Activated T-helper 9 cell treated with anti-CD3 and anti-CD28 coated beads, Interleukin-2, amount 50 U/mL, for 16 hours (primary cell): ENCODE measurements at regions not wholly inside any gene's neighbourhood (a gene's known extent, or its start where the extent isn't known, plus 50 kb on each side); places are given as distances from the start of the nearest gene placed in this dataset.
"Not testable (repeated sequence)": the region's sequence is repeated elsewhere in the genome, so short reads cannot be mapped to it uniquely, and the experiment has no call there.

Source experiments
- DNase-seq: peaks from one replicate; pipeline ENCODE4 v3.0.0-alpha.2; 2020; ENCODE audit warnings: low read depth

- DNase-seq = no peak
These were observed 545.8 kb downstream of the INSC start for GRCh38 chr11:15660496-15660895.

- DNase-seq = no peak
These were observed 547.6 kb downstream of the INSC start for GRCh38 chr11:15662285-15662684.

DNA sequence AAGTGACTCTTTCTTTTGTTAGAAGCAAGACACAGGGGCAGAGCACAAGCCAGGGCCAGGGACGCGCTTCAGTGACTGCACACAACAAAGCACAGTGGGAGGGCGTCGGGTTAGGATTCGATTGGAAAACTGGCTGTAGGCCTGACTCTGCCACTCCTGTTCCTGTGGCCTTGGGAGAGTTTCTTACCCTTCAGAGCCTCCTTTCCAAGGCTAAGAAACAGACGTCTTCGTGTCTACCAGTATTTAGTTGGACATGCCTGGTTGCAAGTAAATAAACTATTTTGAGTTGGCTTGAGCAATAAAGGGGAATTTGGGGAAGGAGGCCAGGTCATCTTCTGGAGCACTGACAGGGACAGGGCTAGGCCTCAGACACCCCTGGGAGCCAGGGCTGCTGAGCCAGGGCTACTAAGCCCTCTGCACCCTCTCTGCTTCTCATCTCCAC is 549.1 kb downstream of the INSC start:
- DNase-seq = no peak

- no peak for DNase-seq
These were observed 550.7 kb downstream of the INSC start for GRCh38 chr11:15665368-15665871.

GRCh38 chr11:15667127-15667725 is 552.5 kb downstream of the INSC start:
- DNase-seq = no peak

DNA sequence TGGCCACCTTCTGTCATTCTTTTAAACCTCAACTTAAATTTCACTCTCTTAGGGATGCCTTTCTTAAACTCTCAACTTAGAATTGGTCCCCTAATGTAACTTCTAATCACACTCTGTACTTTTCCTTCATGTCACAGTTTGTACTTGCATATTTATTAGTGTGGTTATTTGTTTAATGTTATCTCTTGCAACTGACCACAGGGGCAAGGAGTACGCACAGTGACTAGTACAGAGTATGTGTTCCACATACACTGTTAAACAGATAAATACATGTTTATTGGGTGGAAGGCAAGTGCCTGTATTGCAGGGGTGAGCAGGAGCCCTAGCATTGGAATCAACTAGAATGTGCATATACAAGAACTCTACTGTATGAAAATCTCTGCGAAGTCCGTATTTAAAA is 554.0 kb downstream of the INSC start:
- no peak for DNase-seq

- DNase-seq = no peak
These were observed 555.9 kb downstream of the INSC start for GRCh38 chr11:15670520-15671070.

DNA sequence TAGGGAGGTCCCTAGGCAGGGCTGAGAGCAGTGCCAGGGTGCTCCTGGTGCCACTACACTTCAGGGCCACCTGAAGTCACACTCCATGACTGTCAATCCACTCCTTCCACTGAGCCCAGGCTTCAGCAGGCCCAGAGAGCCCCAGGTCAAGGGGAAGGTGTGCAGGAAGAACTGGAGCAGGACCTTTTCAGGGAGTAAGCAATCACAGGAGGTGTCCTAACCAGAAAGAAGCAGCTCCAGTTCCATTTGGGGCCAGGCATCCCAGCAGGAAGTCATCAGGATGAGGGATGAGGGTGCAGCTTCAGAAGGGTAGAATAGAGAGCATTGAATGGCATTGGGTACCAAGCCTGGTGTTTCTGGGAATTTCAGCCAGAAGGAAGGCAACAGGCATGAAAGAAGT is 556.5 kb downstream of the INSC start:
- no peak for DNase-seq

DNA sequence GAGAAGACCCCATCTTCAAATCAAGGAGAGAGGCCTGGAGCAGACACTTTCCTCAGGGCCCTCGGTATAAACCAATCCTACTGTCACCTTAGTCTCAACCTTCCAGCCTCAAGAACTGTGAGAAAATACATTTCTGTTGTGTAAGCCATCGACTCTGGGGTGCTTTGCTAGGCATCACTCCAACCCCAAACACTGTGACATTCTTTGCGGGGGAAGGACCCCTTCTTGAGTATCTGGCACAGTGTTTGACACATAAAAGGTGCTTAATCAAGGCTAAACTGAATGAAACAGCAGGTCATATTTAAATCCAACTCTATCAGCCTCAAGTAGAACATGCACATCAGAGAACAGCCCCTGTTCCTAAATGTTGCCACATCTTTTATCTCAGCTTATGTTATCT is 558.1 kb downstream of the INSC start:
- DNase-seq = no peak

DNA sequence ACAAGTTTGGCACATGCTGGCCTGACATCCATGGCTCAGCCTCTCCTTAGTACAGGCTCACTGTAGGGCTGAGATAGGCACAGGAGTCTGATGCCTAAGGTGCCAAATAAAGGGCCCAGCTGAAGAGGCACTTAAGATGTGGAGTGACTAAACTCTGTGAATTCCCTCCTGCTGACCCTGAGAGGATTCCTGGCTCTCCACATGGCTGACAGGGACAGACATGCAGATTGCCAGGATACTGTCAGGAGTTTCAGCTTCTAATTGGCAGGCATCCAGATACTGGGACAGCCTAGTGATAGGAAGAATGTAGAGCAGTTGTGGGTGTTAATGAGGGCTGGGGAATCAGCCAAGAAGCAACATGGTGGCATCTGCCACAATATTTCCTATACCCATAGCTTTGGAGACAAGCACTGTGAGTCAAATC is 558.7 kb downstream of the INSC start:
- DNase-seq = no peak

- DNase-seq = no peak
These were observed 560.0 kb downstream of the INSC start for GRCh38 chr11:15674756-15675155.

- no peak for DNase-seq
These were observed 561.0 kb downstream of the INSC start for GRCh38 chr11:15675683-15676082.

DNA sequence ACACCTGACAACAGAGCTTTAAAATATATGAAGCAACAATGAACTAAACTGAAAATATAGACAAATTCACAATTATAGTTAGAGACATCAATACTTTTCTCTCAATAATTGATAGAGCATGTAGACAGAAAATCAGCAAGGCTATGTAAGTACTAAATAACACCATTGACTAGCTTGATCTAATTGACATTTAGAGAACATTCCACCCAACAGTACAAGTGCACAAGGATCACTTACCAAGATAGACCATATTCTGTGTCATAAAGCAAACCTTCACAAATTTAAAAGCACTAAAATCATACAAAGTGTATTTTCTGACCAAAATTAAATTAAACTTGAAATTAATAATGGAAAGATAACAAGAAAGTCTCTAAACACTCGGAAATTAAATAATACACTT is 562.5 kb downstream of the INSC start:
- DNase-seq = no peak

DNA sequence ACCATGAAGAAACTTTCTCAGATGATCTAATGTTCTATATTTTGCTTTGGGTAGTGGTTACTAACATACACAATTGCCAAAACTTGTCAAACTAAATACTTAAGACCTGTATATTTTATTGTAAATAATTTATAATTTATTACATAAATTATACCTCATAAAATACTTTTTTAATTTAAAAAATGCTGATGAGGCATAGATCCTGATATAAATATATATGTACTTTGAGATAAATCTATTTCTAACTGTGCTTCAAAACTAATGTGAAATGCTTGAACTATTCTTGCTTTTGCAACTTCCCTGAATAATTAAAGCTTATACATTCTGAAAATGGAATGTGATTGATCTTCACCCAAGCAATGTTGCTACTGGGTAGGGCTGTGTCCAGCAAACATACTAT is 568.8 kb downstream of the INSC start:
- DNase-seq = no peak

DNA sequence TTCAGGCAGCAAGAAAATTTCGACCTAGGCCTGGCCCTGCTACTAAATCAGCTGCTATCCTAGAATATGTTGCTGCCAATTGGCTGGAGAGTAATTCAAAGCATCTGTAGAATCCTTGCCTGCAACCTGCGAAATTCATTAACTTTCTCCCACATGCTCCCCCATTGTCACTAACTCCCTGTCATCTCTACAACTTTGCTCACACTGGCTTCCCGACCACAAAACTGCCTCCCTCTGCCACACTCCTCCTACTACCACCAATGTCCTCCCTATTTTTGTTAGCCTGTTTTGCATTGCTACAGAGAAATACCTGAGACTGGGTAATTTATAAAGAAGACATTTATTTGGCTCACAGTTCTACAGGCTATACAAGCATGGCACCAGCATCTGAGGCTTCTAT is 570.6 kb downstream of the INSC start:
- DNase-seq = no peak

DNA sequence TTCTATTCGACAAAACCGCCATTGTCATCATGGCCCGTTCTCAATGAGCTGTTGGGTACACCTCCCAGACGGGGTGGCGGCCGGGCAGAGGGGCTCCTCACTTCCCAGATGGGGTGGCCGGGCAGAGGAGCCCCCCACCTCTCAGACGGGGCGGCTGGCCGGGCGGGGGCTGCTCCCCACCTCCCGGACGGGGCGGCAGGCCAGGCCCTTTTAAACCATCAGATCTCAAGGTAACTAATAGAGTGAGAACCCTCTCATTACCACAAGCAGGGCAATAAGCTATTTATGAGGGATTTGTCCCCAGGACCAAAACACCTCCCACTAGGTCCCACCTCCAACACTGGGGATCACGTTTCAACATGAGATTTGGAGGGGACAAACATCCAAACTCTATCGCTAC is 571.5 kb downstream of the INSC start:
- not testable (repeated sequence) for DNase-seq

- DNase-seq = no peak
These were observed 572.6 kb downstream of the INSC start for GRCh38 chr11:15687342-15687741.

DNA sequence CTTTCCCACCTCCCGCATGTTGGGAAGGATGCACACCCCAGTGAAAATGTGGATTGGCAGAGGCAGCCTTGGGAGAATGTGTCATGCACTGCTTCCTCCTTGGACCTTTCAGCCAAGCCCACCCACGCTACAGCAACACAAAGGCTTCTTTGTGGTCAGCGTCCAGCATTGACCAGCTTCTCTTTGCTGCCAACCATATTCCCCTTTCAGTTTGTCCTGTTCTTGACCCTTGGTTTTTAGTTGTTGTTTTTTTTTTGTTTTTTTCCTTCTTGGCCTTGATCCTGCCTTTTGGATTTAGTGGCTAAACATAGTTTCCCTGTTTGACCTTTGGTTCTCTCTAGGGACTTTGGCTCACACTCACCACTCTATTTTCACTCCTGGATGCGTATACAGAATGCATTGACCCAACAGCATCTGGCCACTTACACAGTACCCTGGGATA is 573.6 kb downstream of the INSC start:
- no peak for DNase-seq

DNA sequence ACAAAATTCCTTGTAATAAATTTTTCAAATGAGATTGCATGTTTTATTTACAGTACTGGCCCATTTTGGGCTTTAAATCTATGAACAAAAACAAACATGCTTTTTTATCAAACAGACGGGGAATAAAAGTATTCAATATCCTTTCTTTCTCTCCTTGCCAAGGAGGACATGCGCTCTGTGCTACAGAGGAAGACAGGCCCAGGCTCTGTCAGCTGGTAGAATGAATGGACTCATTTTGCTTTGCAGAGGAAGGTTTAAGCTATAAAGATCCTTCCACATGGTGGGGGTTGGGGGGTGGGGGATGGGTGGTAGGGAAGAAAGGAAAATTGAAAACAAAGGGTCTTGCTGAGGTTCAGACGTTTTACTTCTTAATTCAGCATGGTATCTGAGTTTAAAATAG is 575.6 kb downstream of the INSC start:
- no peak for DNase-seq

- no peak for DNase-seq
These were observed 578.0 kb downstream of the INSC start for GRCh38 chr11:15692739-15693138.

GRCh38 chr11:15695096-15695721 is 580.5 kb downstream of the INSC start:
- no peak for DNase-seq

DNA sequence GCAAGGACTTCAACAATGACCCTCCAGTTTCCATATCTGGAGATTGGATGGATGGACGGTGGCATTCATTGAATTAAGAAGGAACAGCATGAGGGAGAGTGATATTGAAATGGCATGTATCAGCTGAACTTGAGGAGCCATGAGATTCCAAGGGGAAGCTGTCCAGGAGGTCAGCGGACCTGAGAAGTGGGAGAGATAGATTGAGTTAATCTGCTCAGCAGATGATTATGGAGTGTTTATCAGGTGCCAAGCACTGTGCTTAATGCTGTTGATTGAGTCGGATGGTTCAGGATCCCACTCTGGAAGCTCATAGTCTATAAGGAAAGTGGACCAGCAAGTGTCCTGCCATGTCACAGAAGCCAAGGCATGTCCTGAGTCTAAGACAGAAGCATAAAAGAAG is 581.3 kb downstream of the INSC start:
- DNase-seq = no peak

DNA sequence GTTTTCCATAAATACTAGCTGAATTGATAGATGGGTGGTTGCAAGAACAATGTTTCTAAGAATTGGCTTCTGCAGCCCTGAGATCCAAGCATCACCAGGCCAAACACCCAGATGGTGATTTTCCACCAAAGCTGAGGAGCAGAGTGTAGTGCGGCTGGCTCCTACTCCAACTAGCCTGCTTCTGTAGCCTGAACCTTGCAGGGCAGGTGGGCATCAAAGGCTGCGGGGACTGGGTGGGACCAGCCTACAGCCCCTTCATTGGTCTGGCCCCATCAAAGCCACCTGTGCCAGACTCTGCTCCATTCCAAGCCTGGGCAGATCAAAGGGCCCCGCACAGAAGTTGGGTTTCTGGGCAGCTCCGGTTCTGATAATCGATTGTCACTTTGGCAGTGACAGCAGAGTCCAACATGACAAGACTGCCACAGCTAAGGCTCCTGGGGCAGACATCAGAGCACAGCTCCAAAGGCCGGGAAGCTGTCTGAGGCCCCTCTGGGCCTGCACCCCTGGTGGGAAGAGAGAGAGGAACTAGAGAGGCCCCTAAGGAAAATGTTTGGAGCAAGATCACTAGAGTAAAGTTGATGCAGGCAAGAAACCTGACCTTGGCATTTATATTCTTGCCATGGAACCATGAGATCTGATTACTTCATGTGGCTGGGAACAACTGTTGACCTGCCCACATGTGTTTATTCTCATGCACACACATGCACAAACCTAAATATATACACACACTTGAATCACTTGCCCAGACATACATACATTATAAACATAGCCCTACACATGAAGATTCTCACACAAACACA is 582.9 kb downstream of the INSC start:
- DNase-seq = no peak
